H9 (cell line): ENCODE measurements at regions not wholly inside any gene's neighbourhood (a gene's known extent, or its start where the extent isn't known, plus 50 kb on each side); places are given as distances from the start of the nearest gene placed in this dataset.
A peak's percentile ranks its signal among the peaks of the same experiment; 100 is the strongest.

Source experiments
- DNase-seq: peaks from one replicate; pipeline ENCODE4 v3.0.0-alpha.2; 2017
- H2AFZ ChIP-seq: one replicate; pipeline ENCODE4 v1.6.1; 2013; ENCODE audit warnings: mild to moderate bottlenecking, low read length, control low read depth, moderate library complexity
- H2AK5ac ChIP-seq: 2 replicates; pipeline ENCODE4 v1.6.1; 2013; ENCODE audit warnings: low read length, control low read depth, mixed read lengths; ENCODE audit not compliant: insufficient read length
- H2BK120ac ChIP-seq: one replicate; pipeline ENCODE4 v1.6.1; 2013; ENCODE audit warnings: low read depth, mild to moderate bottlenecking, low read length, control low read depth, inconsistent platforms; ENCODE audit not compliant: poor library complexity, severe bottlenecking
- H2BK12ac ChIP-seq: 2 replicates; pipeline ENCODE4 v1.6.1; 2013; ENCODE audit warnings: low read length, control low read depth, mixed read lengths, low read depth; ENCODE audit not compliant: insufficient read length
- H2BK15ac ChIP-seq: 2 replicates; pipeline ENCODE4 v1.6.1; 2013; ENCODE audit warnings: low read depth, low read length, control low read depth
- H2BK20ac ChIP-seq: one replicate; pipeline ENCODE4 v1.6.1; 2013; ENCODE audit warnings: low read depth, mild to moderate bottlenecking, low read length, control low read depth, inconsistent platforms; ENCODE audit not compliant: poor library complexity, severe bottlenecking
- H2BK5ac ChIP-seq: 2 replicates; pipeline ENCODE4 v1.6.1; 2013; ENCODE audit warnings: low read length, control low read depth, mixed read lengths; ENCODE audit not compliant: insufficient read length
- H3K14ac ChIP-seq: 2 replicates; pipeline ENCODE4 v1.6.1; 2013; ENCODE audit warnings: low read length, control low read depth; ENCODE audit not compliant: insufficient read depth
- H3K18ac ChIP-seq: 2 replicates; pipeline ENCODE4 v1.6.1; 2013; ENCODE audit warnings: low read depth, mild to moderate bottlenecking, mixed read lengths, low read length, control low read depth; ENCODE audit not compliant: insufficient read length
- H3K23ac ChIP-seq: 2 replicates; pipeline ENCODE4 v1.6.1; 2013; ENCODE audit warnings: low read length, control low read depth, mixed read lengths, low read depth; ENCODE audit not compliant: insufficient read length
- H3K23me2 ChIP-seq: 2 replicates; pipeline ENCODE4 v1.6.1; 2013; ENCODE audit warnings: low read depth, mild to moderate bottlenecking, mixed read lengths, low read length, control low read depth; ENCODE audit not compliant: insufficient read length, poor library complexity, severe bottlenecking
- H3K27ac ChIP-seq: 2 replicates; pipeline ENCODE4 v1.5.1; 2013; ENCODE audit warnings: low read length, control low read depth, mixed read lengths, low read depth; ENCODE audit not compliant: insufficient read length
- H3K27me3 ChIP-seq: 2 replicates; pipeline ENCODE4 v1.6.1; 2013; ENCODE audit warnings: low read length, control low read depth, inconsistent platforms; ENCODE audit not compliant: insufficient read depth
- H3K4ac ChIP-seq: 2 replicates; pipeline ENCODE4 v1.6.1; 2013; ENCODE audit warnings: low read depth, mild to moderate bottlenecking, control low read depth, inconsistent platforms, low read length, moderate library complexity
- H3K4me1 ChIP-seq: 2 replicates; pipeline ENCODE4 v1.6.1; 2013; ENCODE audit warnings: low read length, control low read depth, inconsistent platforms; ENCODE audit not compliant: insufficient read depth
- H3K4me2 ChIP-seq: 2 replicates; pipeline ENCODE4 v1.6.1; 2013; ENCODE audit warnings: low read length, control low read depth, mixed read lengths; ENCODE audit not compliant: insufficient read length, insufficient read depth
- H3K56ac ChIP-seq: 2 replicates; pipeline ENCODE4 v1.6.1; 2013; ENCODE audit warnings: low read depth, mild to moderate bottlenecking, mixed read lengths, low read length, control low read depth; ENCODE audit not compliant: insufficient read length
- H3K79me1 ChIP-seq: 2 replicates; pipeline ENCODE4 v1.6.1; 2013; ENCODE audit warnings: low read depth, mild to moderate bottlenecking, moderate library complexity, low read length, control low read depth, inconsistent platforms; ENCODE audit not compliant: insufficient read depth, poor library complexity, severe bottlenecking
- H3K79me2 ChIP-seq: 2 replicates; pipeline ENCODE4 v1.6.1; 2013; ENCODE audit warnings: low read length, control low read depth, inconsistent platforms; ENCODE audit not compliant: insufficient read depth
- H3K9ac ChIP-seq: 2 replicates; pipeline ENCODE4 v1.6.1; 2013; ENCODE audit warnings: low read length, control low read depth, mixed read lengths; ENCODE audit not compliant: insufficient read length; ENCODE audit errors: extremely low read depth
- H3K9me3 ChIP-seq: one replicate; pipeline ENCODE4 v1.6.1; 2013; ENCODE audit warnings: low read depth, low read length, inconsistent platforms; ENCODE audit not compliant: control insufficient read depth
- H3T11ph ChIP-seq: one replicate; pipeline ENCODE4 v1.6.1; 2013; ENCODE audit warnings: mild to moderate bottlenecking, low read length, control low read depth, inconsistent platforms
- H4K20me1 ChIP-seq: one replicate; pipeline ENCODE4 v1.6.1; 2013; ENCODE audit not compliant: control insufficient read depth, insufficient read length, insufficient read depth
- H4K5ac ChIP-seq: 2 replicates; pipeline ENCODE4 v1.6.1; 2013; ENCODE audit warnings: low read depth, mild to moderate bottlenecking, mixed read lengths, low read length, control low read depth; ENCODE audit not compliant: insufficient read length
- H4K8ac ChIP-seq: replicated peaks from 2 replicates; pipeline ENCODE4 v1.6.1; 2013; ENCODE audit warnings: low read length, control low read depth, mixed read lengths, low read depth; ENCODE audit not compliant: insufficient read length
- H4K91ac ChIP-seq: 2 replicates; pipeline ENCODE4 v1.6.1; 2013; ENCODE audit warnings: low read depth, mild to moderate bottlenecking, moderate library complexity, mixed read lengths, low read length, control low read depth; ENCODE audit not compliant: insufficient read length
- H3K27ac Mint-ChIP-seq, 3 experiments: 2 replicates in 2 of 3; 3 replicates in 1 of 3; pipeline ENCODE4 v1.8.0; 2020 to 2021; ENCODE audit warnings: mixed read lengths in 3 of 3, mild to moderate bottlenecking in 1 of 3, moderate library complexity in 1 of 3
- H3K27me3 Mint-ChIP-seq: 2 replicates; pipeline ENCODE4 v1.8.0; 2021; ENCODE audit warnings: low read depth, mild to moderate bottlenecking, moderate library complexity, mixed read lengths
- H3K36me3 Mint-ChIP-seq, 3 experiments: 2 replicates in 2 of 3; 3 replicates in 1 of 3; pipeline ENCODE4 v1.8.0; 2020 to 2021; ENCODE audit warnings: low read depth in 3 of 3, mixed read lengths in 3 of 3; ENCODE audit not compliant: insufficient read depth in 1 of 3
- H3K4me1 Mint-ChIP-seq, 2 experiments: 2 replicates each; pipeline ENCODE4 v1.8.0; 2020; ENCODE audit warnings: mixed read lengths in 2 of 2
- H3K4me3 Mint-ChIP-seq, 2 experiments: 2 replicates in 1 of 2; 3 replicates in 1 of 2; pipeline ENCODE4 v1.8.0; 2020 to 2021; ENCODE audit warnings: mild to moderate bottlenecking in 2 of 2, mixed read lengths in 2 of 2, moderate library complexity in 1 of 2
- H3K9me3 Mint-ChIP-seq, 2 experiments: 2 replicates in 1 of 2; 3 replicates in 1 of 2; pipeline ENCODE4 v1.8.0; 2020; ENCODE audit warnings: mild to moderate bottlenecking in 2 of 2, mixed read lengths in 2 of 2, moderate library complexity in 1 of 2
- CTCF ChIP-seq: fragments of 200-600 bp; sonication (generic); conservative IDR thresholded peaks from 3 replicates; pipeline ENCODE4 v1.8.0; 2021; ENCODE audit warnings: antibody characterized with exemption, mild to moderate bottlenecking
- WGBS: extraction: QIAGEN DNeasy Blood & Tissue Kit; methylation state at CpG from one replicate; pipeline ENCODE4 v1.1.7; 2013; ENCODE audit warnings: missing lambda C conversion rate, low lambda C conversion rate, mixed read lengths; ENCODE audit not compliant: insufficient read length; ENCODE audit errors: extremely low coverage; 5-methylcytosine and 5-hydroxymethylcytosine counted together

- Mint-ChIP-seq H3K4me1 (peaks cover 0 to 3% of the 10 kb centered on the region in 2 experiments; a peak in 1 of 4 replicates), H3K27ac (peak overlapping the region in 1 of 3 experiments; percentile 53; a peak in 1 of 7 replicates), H3K9me3 (no peaks in the 10 kb centered on the region), H3K36me3 (no peaks in the 10 kb centered on the region), H3K27me3 (peaks cover 4% of the 10 kb centered on the region; the same call in 1 of the 2 replicates), H3K4me3 (no peak overlapping the region)
- Histone ChIP-seq H2BK5ac (no peak overlapping the region), H3K56ac (no peak overlapping the region), H3K18ac (no peak overlapping the region), H4K5ac (no peak overlapping the region), H3K4me2 (no peak overlapping the region), H3K9me3 (no peaks in the 10 kb centered on the region), H3K4me1 (no peaks in the 10 kb centered on the region), H3K79me1 (no peaks in the 10 kb centered on the region), H3K23me2 (no peaks in the 10 kb centered on the region), H3K23ac (no peak overlapping the region), H4K8ac (no peak overlapping the region), H3K27ac (no peak overlapping the region), H2BK12ac (no peak overlapping the region), H3K9ac (no peak overlapping the region), H3T11ph (no peak overlapping the region), H4K20me1 (no peaks in the 10 kb centered on the region), H2BK20ac (no peak overlapping the region), H2AK5ac (no peak overlapping the region), H2BK15ac (no peak overlapping the region), H3K79me2 (no peaks in the 10 kb centered on the region), H4K91ac (no peak overlapping the region), H3K4ac (no peak overlapping the region), H3K27me3 (no peaks in the 10 kb centered on the region), H2AFZ (no peak overlapping the region), H2BK120ac (no peak overlapping the region), H3K14ac (no peak overlapping the region)
- no CpG with 5 or more reads among the region's 3 CpGs for WGBS
- DNase-seq, result no peak
- TF ChIP-seq CTCF, result no peak
These were observed 55.0 kb upstream of the DCP1A start for GRCh38 chr3:53402326-53402725.
